ENCODE measurements at regions not wholly inside any gene's neighbourhood (a gene's known extent, or its start where the extent isn't known, plus 50 kb on each side); places are given as distances from the start of the nearest gene placed in this dataset.

GRCh38 chr4:11183356-11183740 is 245.3 kb downstream of the HS3ST1 start:
- ChIA-PET POLR2A (no interaction called here), CTCF (ENCODE audit: unreplicated experiment) (no interaction called here)
- Histone ChIP-seq H3K27ac (ENCODE audit: low read depth, low read length, poor library complexity, severe bottlenecking) (no peak overlapping the region), H2AFZ (ENCODE audit: low read length) (no peak overlapping the region), H3K9me2 (ENCODE audit: insufficient read depth, low read length) (no peaks in the 10 kb centered on the region), H3K79me2 (ENCODE audit: insufficient read depth, low read depth, low read length) (no peaks in the 10 kb centered on the region), H3K4me2 (ENCODE audit: low read length) (no peak overlapping the region), H3K9me3 (ENCODE audit: low read length) (no peaks in the 10 kb centered on the region), H3K4me1 (ENCODE audit: insufficient read depth, low read length, poor library complexity, severe bottlenecking) (no peaks in the 10 kb centered on the region), H3K4me3 (ENCODE audit: low read depth, low read length, poor library complexity, severe bottlenecking) (no peak overlapping the region), H4K20me1 (ENCODE audit: insufficient read depth, low read length) (no peaks in the 10 kb centered on the region), H3K36me3 (ENCODE audit: insufficient read depth, low read length) (no peaks in the 10 kb centered on the region)
- TF ChIP-seq CTCF (conservative IDR thresholded peaks at IDR 0.05; ENCODE audit: low read length) = no peak
- no peak for TF ChIP-seq EZH2phosphoT487 (IDR thresholded peaks at IDR 0.05; ENCODE audit: borderline replicate concordance, low read depth, low read length)
- BruUV-seq (replicated peaks) = no TSS peak
- DNase-seq (ENCODE audit: low spot score) = no peak
- intact Hi-C loops (cut with micrococcal nuclease; ENCODE audit: unreplicated experiment) = no loop called here

- H3K4me3 ChIP-seq (ENCODE audit: low read depth, low read length, poor library complexity, severe bottlenecking) = no peak overlapping the region
- no peak overlapping the region for H3K4me2 ChIP-seq (ENCODE audit: low read length)
- H3K4me1 ChIP-seq (ENCODE audit: insufficient read depth, low read length, poor library complexity, severe bottlenecking) = no peaks in the 10 kb centered on the region
- no peak overlapping the region for H2AFZ ChIP-seq (ENCODE audit: low read length)
- H4K20me1 ChIP-seq (ENCODE audit: insufficient read depth, low read length) = no peaks in the 10 kb centered on the region
- intact Hi-C loops (cut with micrococcal nuclease; ENCODE audit: unreplicated experiment) = no loop called here
- no peak overlapping the region for H3K27ac ChIP-seq (ENCODE audit: low read depth, low read length, poor library complexity, severe bottlenecking)
- DNase-seq (ENCODE audit: low spot score) = no peak
- no peak for TF ChIP-seq CTCF (conservative IDR thresholded peaks at IDR 0.05; ENCODE audit: low read length)
- no peak for TF ChIP-seq EZH2phosphoT487 (IDR thresholded peaks at IDR 0.05; ENCODE audit: borderline replicate concordance, low read depth, low read length)
- no TSS peak for BruUV-seq (replicated peaks)
- ChIA-PET POLR2A (no interaction called here), CTCF (ENCODE audit: unreplicated experiment) (no interaction called here)
- H3K79me2 ChIP-seq (ENCODE audit: insufficient read depth, low read depth, low read length) = no peaks in the 10 kb centered on the region
- no peaks in the 10 kb centered on the region for H3K36me3 ChIP-seq (ENCODE audit: insufficient read depth, low read length)
- no peaks in the 10 kb centered on the region for H3K9me2 ChIP-seq (ENCODE audit: insufficient read depth, low read length)
- H3K9me3 ChIP-seq (ENCODE audit: low read length) = no peaks in the 10 kb centered on the region
Measured at GRCh38 chr4:11182586-11183355, 245.9 kb downstream of the HS3ST1 start.

- TF ChIP-seq EZH2phosphoT487 (IDR thresholded peaks at IDR 0.05; ENCODE audit: borderline replicate concordance, low read depth, low read length) = no peak
- TF ChIP-seq CTCF (conservative IDR thresholded peaks at IDR 0.05; ENCODE audit: low read length) = no peak
- Histone ChIP-seq H3K9me2 (ENCODE audit: insufficient read depth, low read length) (no peaks in the 10 kb centered on the region), H3K79me2 (ENCODE audit: insufficient read depth, low read depth, low read length) (no peaks in the 10 kb centered on the region), H2AFZ (ENCODE audit: low read length) (no peak overlapping the region), H3K36me3 (ENCODE audit: insufficient read depth, low read length) (no peaks in the 10 kb centered on the region), H4K20me1 (ENCODE audit: insufficient read depth, low read length) (no peaks in the 10 kb centered on the region), H3K4me1 (ENCODE audit: insufficient read depth, low read length, poor library complexity, severe bottlenecking) (no peaks in the 10 kb centered on the region), H3K4me2 (ENCODE audit: low read length) (no peak overlapping the region), H3K9me3 (ENCODE audit: low read length) (no peaks in the 10 kb centered on the region), H3K27ac (ENCODE audit: low read depth, low read length, poor library complexity, severe bottlenecking) (no peak overlapping the region), H3K4me3 (ENCODE audit: low read depth, low read length, poor library complexity, severe bottlenecking) (no peak overlapping the region)
- ChIA-PET CTCF (ENCODE audit: unreplicated experiment) (no interaction called here), POLR2A (no interaction called here)
- no TSS peak for BruUV-seq (replicated peaks)
- intact Hi-C loops (cut with micrococcal nuclease; ENCODE audit: unreplicated experiment) = no loop called here
- DNase-seq (ENCODE audit: low spot score) = no peak
Measured at GRCh38 chr4:11182031-11182430, 246.7 kb downstream of the HS3ST1 start.
